Spleen (tissue), 11 donors: ENCODE measurements at regions not wholly inside any gene's neighbourhood (a gene's known extent, or its start where the extent isn't known, plus 50 kb on each side); places are given as distances from the start of the nearest gene placed in this dataset.

Experiments used
- DNase-seq: peaks from one replicate; pipeline ENCODE4 v3.0.0-alpha.2; 2020
- H3K27ac ChIP-seq, 8 donors: fragments of 200-600 bp; sonication (generic) in 7 of 8; 1 replicate in 4 of 8; 2 replicates in 4 of 8; pipeline versions ENCODE4 v1.5.0 to v1.8.0; 2016 to 2021; ENCODE audit warnings: inconsistent platforms in 4 of 8, mild to moderate bottlenecking in 4 of 8, moderate library complexity in 1 of 8
- H3K27me3 ChIP-seq, 7 donors: fragments of 200-600 bp; sonication (generic) in 6 of 7; replicated peaks in 1 of 7; 1 replicate in 4 of 7; 2 replicates in 3 of 7; pipeline versions ENCODE4 v1.5.0 to v1.8.0; 2016 to 2021; ENCODE audit warnings: inconsistent platforms in 3 of 7, mild to moderate bottlenecking in 1 of 7
- H3K36me3 ChIP-seq, 6 donors: fragments of 200-600 bp; sonication (generic) in 5 of 6; 1 replicate in 4 of 6; 2 replicates in 2 of 6; pipeline versions ENCODE4 v1.5.0 to v1.8.0; 2016 to 2021; ENCODE audit warnings: inconsistent platforms in 2 of 6
- H3K4me1 ChIP-seq, 6 donors: fragments of 200-600 bp; sonication (generic) in 5 of 6; 1 replicate in 3 of 6; 2 replicates in 3 of 6; pipeline versions ENCODE4 v1.5.0 to v1.8.0; 2016 to 2021; ENCODE audit warnings: inconsistent platforms in 3 of 6
- H3K4me3 ChIP-seq, 8 donors: fragments of 200-600 bp; sonication (generic) in 7 of 8; 1 replicate in 4 of 8; 2 replicates in 4 of 8; pipeline versions ENCODE4 v1.5.0 to v1.8.0; 2016 to 2021; ENCODE audit warnings: inconsistent platforms in 4 of 8, mild to moderate bottlenecking in 4 of 8, moderate library complexity in 2 of 8
- H3K9me3 ChIP-seq, 8 donors: fragments of 200-600 bp; sonication (generic) in 7 of 8; 1 replicate in 4 of 8; 2 replicates in 4 of 8; pipeline versions ENCODE4 v1.5.0 to v1.8.0; 2016 to 2021; ENCODE audit warnings: inconsistent platforms in 4 of 8
- POLR2A ChIP-seq, 3 donors: fragments of 450-650 bp; IDR thresholded peaks; one replicate each; pipeline ENCODE4 v1.5.1; 2017; ENCODE audit warnings: antibody characterized with exemption in 3 of 3, mild to moderate bottlenecking in 1 of 3
- POLR2AphosphoS5 ChIP-seq, 3 donors: sonication (generic); formaldehyde crosslinking; IDR thresholded peaks; one replicate each; pipeline ENCODE4 v1.5.1; 2017; ENCODE audit warnings: antibody characterized with exemption in 3 of 3
- WGBS, 5 donors: extraction: QIAGEN DNeasy Blood & Tissue Kit in 3 of 5; methylation state at CpG; one replicate each; pipeline versions ENCODE4 v1.1.5 to v1.1.7; 2013 to 2018; 5-methylcytosine and 5-hydroxymethylcytosine counted together
- intact Hi-C: fragments of 100-400 bp; cut with DNase I; formaldehyde crosslinking; loops from one replicate; pipeline ENCODE4 v1.15.0; 2023; ENCODE audit warnings: low total_unique reads
- TF ChIP-seq, protein P1 (sequence below), 11 experiments: fragments of 200-600 bp in 7 of 11; fragments of 450-650 bp in 4 of 11; sonication (generic) in 4 of 11; IDR thresholded peaks in 8 of 11; conservative IDR thresholded peaks in 3 of 11; 1 replicate in 7 of 11; 2 replicates in 4 of 11; pipeline versions ENCODE4 v1.4.0 to v1.8.0; 2016 to 2021; ENCODE audit warnings: antibody characterized with exemption in 11 of 11, inconsistent platforms in 4 of 11, mild to moderate bottlenecking in 1 of 11
- donor health status: healthy with polysubstance abuse.
- donor health status: DM: no; HTN: no; CAD: no; lungs with moderate emphysema.
- donor health status: DM: no; HTN: no; CAD: no.
- donor health status: Bipolar disorder and iron deficiency.
- donor health status: healthy.
- donor health status: DM: no; HTN: no; CAD: no.
- donor health status: DM: yes; HTN: yes; CAD: no.

GRCh38 chr2:150811259-150811855 lies 323.9 kb upstream of the RND3 start:
- TF ChIP-seq, protein P1, sequence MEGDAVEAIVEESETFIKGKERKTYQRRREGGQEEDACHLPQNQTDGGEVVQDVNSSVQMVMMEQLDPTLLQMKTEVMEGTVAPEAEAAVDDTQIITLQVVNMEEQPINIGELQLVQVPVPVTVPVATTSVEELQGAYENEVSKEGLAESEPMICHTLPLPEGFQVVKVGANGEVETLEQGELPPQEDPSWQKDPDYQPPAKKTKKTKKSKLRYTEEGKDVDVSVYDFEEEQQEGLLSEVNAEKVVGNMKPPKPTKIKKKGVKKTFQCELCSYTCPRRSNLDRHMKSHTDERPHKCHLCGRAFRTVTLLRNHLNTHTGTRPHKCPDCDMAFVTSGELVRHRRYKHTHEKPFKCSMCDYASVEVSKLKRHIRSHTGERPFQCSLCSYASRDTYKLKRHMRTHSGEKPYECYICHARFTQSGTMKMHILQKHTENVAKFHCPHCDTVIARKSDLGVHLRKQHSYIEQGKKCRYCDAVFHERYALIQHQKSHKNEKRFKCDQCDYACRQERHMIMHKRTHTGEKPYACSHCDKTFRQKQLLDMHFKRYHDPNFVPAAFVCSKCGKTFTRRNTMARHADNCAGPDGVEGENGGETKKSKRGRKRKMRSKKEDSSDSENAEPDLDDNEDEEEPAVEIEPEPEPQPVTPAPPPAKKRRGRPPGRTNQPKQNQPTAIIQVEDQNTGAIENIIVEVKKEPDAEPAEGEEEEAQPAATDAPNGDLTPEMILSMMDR (IDR thresholded peaks at IDR 0.05 in 8 of 11, conservative IDR thresholded peaks at IDR 0.05 in 3 of 11): no peak
- TF ChIP-seq POLR2AphosphoS5 (IDR thresholded peaks at IDR 0.05) (no peak), POLR2A (IDR thresholded peaks at IDR 0.05) (no peak)
- 46 to 64% (median 47%) methylated on average over 5 of the region's 5 CpGs for WGBS, 5 donors

GRCh38 chr2:150809103-150809502 lies 321.6 kb upstream of the RND3 start:
- intact Hi-C loops: no loop called here
- Histone ChIP-seq H3K4me3 (no peak overlapping the region), H3K27me3 (no peaks in the 10 kb centered on the region), H3K9me3 (no peaks in the 10 kb centered on the region), H3K4me1 (peaks cover 0 to 14% (median 4%) of the 10 kb centered on the region in 6 donors), H3K27ac (no peak overlapping the region), H3K36me3 (no peaks in the 10 kb centered on the region)
- 72 to 86% (median 77%) methylated on average over 2 of the region's 2 CpGs for WGBS, 5 donors
- DNase-seq: no peak
- TF ChIP-seq POLR2AphosphoS5 (IDR thresholded peaks at IDR 0.05) (no peak), POLR2A (IDR thresholded peaks at IDR 0.05) (no peak)
- TF ChIP-seq, protein P1 (IDR thresholded peaks at IDR 0.05 in 8 of 11, conservative IDR thresholded peaks at IDR 0.05 in 3 of 11): no peak

More at GRCh38 chr2:150811259-150811855, 323.9 kb upstream of the RND3 start:
- intact Hi-C loops: no loop called here
- H3K4me3 ChIP-seq: no peak overlapping the region
- no peaks in the 10 kb centered on the region for H3K9me3 ChIP-seq
- H3K27ac ChIP-seq: no peak overlapping the region
- no peaks in the 10 kb centered on the region for H3K36me3 ChIP-seq
- H3K4me1 ChIP-seq: peaks cover 0 to 7% (median 2%) of the 10 kb centered on the region in 6 donors
- peaks cover 0 to 3% (median 0%) of the 10 kb centered on the region in 7 donors for H3K27me3 ChIP-seq
- no peak for DNase-seq

- TF ChIP-seq, protein P1 (IDR thresholded peaks at IDR 0.05 in 8 of 11, conservative IDR thresholded peaks at IDR 0.05 in 3 of 11): no peak
- TF ChIP-seq POLR2A (IDR thresholded peaks at IDR 0.05) (no peak), POLR2AphosphoS5 (IDR thresholded peaks at IDR 0.05) (peak in 1 of 3 donors; percentile 45)
- no peaks in the 10 kb centered on the region for H3K36me3 ChIP-seq
- H3K27me3 ChIP-seq: no peaks in the 10 kb centered on the region
- peaks cover 0 to 14% (median 4%) of the 10 kb centered on the region in 6 donors for H3K4me1 ChIP-seq
- intact Hi-C loops: no loop called here
- no peak for DNase-seq
- no peaks in the 10 kb centered on the region for H3K9me3 ChIP-seq
- H3K4me3 ChIP-seq: no peak overlapping the region
- 34 to 55% (median 48%) methylated on average over 4 of the region's 4 CpGs for WGBS, 5 donors
- no peak overlapping the region for H3K27ac ChIP-seq
Observed at GRCh38 chr2:150806336-150806735, 318.9 kb upstream of the RND3 start.

DNA sequence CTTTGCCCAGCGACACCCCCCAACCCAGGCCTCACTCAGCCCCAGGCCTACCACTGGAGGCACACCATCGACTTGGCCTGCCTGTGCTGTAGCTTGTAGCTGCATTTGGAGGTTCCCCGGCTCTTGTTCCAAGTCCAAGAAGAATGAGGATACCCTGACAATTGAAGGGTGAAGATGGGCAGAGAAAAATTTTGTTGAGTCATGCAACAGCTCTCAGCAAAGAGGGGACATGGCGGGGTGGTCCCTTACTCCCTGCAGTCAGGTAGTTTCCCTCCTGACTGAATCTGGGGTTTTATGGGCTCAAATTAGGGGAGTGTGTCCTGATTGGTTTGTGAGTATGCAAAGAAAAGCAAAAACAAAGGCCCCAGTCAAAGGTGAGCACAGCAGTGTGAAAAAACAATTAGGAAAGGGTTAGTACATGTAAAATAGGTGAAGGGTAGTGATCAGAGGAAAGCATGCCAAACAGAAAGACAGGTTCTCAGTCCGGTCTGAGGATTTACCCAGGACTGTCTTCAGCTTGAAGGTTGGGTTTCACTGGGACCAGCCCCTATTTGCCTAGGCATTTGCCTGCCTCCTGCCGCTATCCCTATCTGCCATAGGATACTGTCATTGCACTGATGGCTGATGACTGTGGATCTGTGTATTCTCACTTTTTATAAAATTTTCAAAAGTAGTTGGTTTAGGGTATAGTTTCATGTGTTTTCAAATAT lies 316.4 kb upstream of the RND3 start:
- Histone ChIP-seq H3K27me3 (no peaks in the 10 kb centered on the region), H3K9me3 (no peaks in the 10 kb centered on the region), H3K27ac (no peak overlapping the region), H3K4me1 (peaks cover 0 to 14% (median 4%) of the 10 kb centered on the region in 6 donors), H3K4me3 (no peak overlapping the region), H3K36me3 (no peaks in the 10 kb centered on the region)
- intact Hi-C loops: no loop called here
- WGBS, 5 donors: 66 to 78% (median 75%) methylated on average over 6 of the region's 6 CpGs
- no peak for TF ChIP-seq POLR2AphosphoS5 (IDR thresholded peaks at IDR 0.05)
- TF ChIP-seq, protein P1 (IDR thresholded peaks at IDR 0.05 in 8 of 11, conservative IDR thresholded peaks at IDR 0.05 in 3 of 11): no peak
- DNase-seq: no peak
